ENCODE measurements at regions not wholly inside any gene's neighbourhood (a gene's known extent, or its start where the extent isn't known, plus 50 kb on each side); places are given as distances from the start of the nearest gene placed in this dataset.

DNA sequence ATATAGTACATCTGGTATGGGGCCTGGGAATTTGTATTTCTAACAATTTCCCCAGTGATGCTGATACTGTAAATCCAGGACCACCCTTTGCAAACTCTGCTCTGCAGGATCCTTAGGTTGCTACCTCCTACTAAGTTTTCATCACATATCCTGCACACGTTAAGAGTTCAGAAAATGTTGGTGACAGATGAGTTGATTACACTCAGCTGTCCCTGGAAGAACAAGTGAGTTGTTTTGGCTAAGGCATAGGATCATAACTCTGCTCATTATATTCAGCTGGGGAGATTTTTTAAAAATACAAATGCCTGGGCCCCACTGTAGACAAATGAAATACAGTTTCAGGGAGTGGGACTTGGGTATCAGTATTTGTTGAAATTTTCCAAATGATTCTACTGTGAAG, 274.6 kb upstream of the HABP2 start:
- H3K79me2 ChIP-seq (ENCODE audit: insufficient read depth, low read length) = no peaks in the 10 kb centered on the region
- H3K9ac ChIP-seq (ENCODE audit: low read length) = no peak overlapping the region
- peaks cover 0 to 8% of the 10 kb centered on the region in 2 experiments; a peak in 1 of 4 replicates for H3K9me3 ChIP-seq (ENCODE audit: control insufficient read depth in 1 of 2, insufficient read depth in 1 of 2, low read depth in 1 of 2, low read length in 2 of 2)
- H3K4me2 ChIP-seq (ENCODE audit: low read length) = no peak overlapping the region
- no peaks in the 10 kb centered on the region for H3K27me3 ChIP-seq (ENCODE audit: insufficient read depth, low read length)
- H3K9me2 ChIP-seq (ENCODE audit: insufficient read depth) = no peaks in the 10 kb centered on the region
- intact Hi-C loops (cut with micrococcal nuclease) = no loop called here
- H3K27ac ChIP-seq (ENCODE audit: low read depth, low read length) = no peak overlapping the region
- DNase-seq (ENCODE audit: low read depth, low spot score) (no peak), ATAC-seq (no peak)
- TF ChIP-seq ZNF274 (IDR thresholded peaks at IDR 0.05; ENCODE audit: low read depth, low read length) = no peak
- TF ChIP-seq EGR1 (IDR thresholded peaks at IDR 0.05; ENCODE audit: low read depth) = no peak
- no peak for TF ChIP-seq ELF1 (IDR thresholded peaks at IDR 0.05; ENCODE audit: borderline replicate concordance, low read depth)
- no peak for TF ChIP-seq TCF7L2 (IDR thresholded peaks at IDR 0.05; ENCODE audit: borderline replicate concordance, extremely low read depth, insufficient read depth, insufficient read length)
- TF ChIP-seq RAD21 (IDR thresholded peaks at IDR 0.05; ENCODE audit: low read depth) = no peak
- TF ChIP-seq, protein P1, sequence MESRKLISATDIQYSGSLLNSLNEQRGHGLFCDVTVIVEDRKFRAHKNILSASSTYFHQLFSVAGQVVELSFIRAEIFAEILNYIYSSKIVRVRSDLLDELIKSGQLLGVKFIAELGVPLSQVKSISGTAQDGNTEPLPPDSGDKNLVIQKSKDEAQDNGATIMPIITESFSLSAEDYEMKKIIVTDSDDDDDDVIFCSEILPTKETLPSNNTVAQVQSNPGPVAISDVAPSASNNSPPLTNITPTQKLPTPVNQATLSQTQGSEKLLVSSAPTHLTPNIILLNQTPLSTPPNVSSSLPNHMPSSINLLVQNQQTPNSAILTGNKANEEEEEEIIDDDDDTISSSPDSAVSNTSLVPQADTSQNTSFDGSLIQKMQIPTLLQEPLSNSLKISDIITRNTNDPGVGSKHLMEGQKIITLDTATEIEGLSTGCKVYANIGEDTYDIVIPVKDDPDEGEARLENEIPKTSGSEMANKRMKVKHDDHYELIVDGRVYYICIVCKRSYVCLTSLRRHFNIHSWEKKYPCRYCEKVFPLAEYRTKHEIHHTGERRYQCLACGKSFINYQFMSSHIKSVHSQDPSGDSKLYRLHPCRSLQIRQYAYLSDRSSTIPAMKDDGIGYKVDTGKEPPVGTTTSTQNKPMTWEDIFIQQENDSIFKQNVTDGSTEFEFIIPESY (IDR thresholded peaks at IDR 0.05; ENCODE audit: extremely low read depth, insufficient replicate concordance, low read length) = no peak
- no peak for TF ChIP-seq CBX3 (IDR thresholded peaks at IDR 0.05; ENCODE audit: low read depth)
- no peak for TF ChIP-seq POLR2AphosphoS5 (IDR thresholded peaks at IDR 0.05; ENCODE audit: low read depth, low read length)
- no peak for TF ChIP-seq POLR2A (IDR thresholded peaks at IDR 0.05; ENCODE audit: borderline replicate concordance, extremely low read depth, insufficient read depth, insufficient read length)
- TF ChIP-seq EZH2phosphoT487 (IDR thresholded peaks at IDR 0.05; ENCODE audit: borderline replicate concordance) = no peak
- TF ChIP-seq SP1 (IDR thresholded peaks at IDR 0.05; ENCODE audit: low read depth) = no peak
- TF ChIP-seq, protein P2, sequence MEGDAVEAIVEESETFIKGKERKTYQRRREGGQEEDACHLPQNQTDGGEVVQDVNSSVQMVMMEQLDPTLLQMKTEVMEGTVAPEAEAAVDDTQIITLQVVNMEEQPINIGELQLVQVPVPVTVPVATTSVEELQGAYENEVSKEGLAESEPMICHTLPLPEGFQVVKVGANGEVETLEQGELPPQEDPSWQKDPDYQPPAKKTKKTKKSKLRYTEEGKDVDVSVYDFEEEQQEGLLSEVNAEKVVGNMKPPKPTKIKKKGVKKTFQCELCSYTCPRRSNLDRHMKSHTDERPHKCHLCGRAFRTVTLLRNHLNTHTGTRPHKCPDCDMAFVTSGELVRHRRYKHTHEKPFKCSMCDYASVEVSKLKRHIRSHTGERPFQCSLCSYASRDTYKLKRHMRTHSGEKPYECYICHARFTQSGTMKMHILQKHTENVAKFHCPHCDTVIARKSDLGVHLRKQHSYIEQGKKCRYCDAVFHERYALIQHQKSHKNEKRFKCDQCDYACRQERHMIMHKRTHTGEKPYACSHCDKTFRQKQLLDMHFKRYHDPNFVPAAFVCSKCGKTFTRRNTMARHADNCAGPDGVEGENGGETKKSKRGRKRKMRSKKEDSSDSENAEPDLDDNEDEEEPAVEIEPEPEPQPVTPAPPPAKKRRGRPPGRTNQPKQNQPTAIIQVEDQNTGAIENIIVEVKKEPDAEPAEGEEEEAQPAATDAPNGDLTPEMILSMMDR (IDR thresholded peaks at IDR 0.05 in 2 of 3, conservative IDR thresholded peaks at IDR 0.05 in 1 of 3; ENCODE audit: borderline replicate concordance in 1 of 3, insufficient read depth in 1 of 3, low read depth in 2 of 3, low read length in 2 of 3) = no peak
- no peak for TF ChIP-seq JUND (IDR thresholded peaks at IDR 0.05)
- H3K4me1 ChIP-seq (ENCODE audit: control insufficient read depth in 1 of 2, insufficient read depth in 2 of 2, low read length in 2 of 2) = no peaks in the 10 kb centered on the region
- H3K36me3 ChIP-seq (ENCODE audit: control insufficient read depth in 1 of 2, insufficient read depth in 2 of 2, low read length in 2 of 2) = no peaks in the 10 kb centered on the region
- no TSS peak for BruUV-seq (replicated peaks)
- POLR2A ChIA-PET = no interaction called here
- H2AFZ ChIP-seq (ENCODE audit: low read depth, low read length, poor library complexity, severe bottlenecking) = no peak overlapping the region
- no peaks in the 10 kb centered on the region for H4K20me1 ChIP-seq (ENCODE audit: insufficient read depth)
- no peak overlapping the region for H3K4me3 ChIP-seq (replicated peaks in 1 of 2; ENCODE audit: low read depth in 1 of 2, low read length in 2 of 2)
- CTCF ChIA-PET = no interaction called here
- RAD21 ChIA-PET (ENCODE audit: low non-redundant PET in 1 of 2, low total read pairs in 2 of 2, uncharacterized antibody in 2 of 2, unreplicated experiment in 2 of 2) = no interaction called here
